ENCODE measurements at regions not wholly inside any gene's neighbourhood (a gene's known extent, or its start where the extent isn't known, plus 50 kb on each side); places are given as distances from the start of the nearest gene placed in this dataset.

- no peak for DNase-seq
These were observed 170.7 kb downstream of the DIPK2A start for GRCh38 chr3:144142151-144142840.

GRCh38 chr3:144148356-144148755 is 176.7 kb downstream of the DIPK2A start:
- DNase-seq: no peak

GRCh38 chr3:144151983-144152382 is 180.4 kb downstream of the DIPK2A start:
- DNase-seq: no peak

- DNase-seq: no peak
These were observed 189.0 kb downstream of the DIPK2A start for GRCh38 chr3:144160627-144161026.

GRCh38 chr3:144162042-144162441 is 190.4 kb downstream of the DIPK2A start:
- no peak for DNase-seq

- DNase-seq: no peak
These were observed 192.7 kb downstream of the DIPK2A start for GRCh38 chr3:144164352-144164751.

- DNase-seq: no peak
These were observed 193.9 kb downstream of the DIPK2A start for GRCh38 chr3:144165482-144165881.

- DNase-seq: no peak
These were observed 196.0 kb downstream of the DIPK2A start for GRCh38 chr3:144167634-144168033.

GRCh38 chr3:144173491-144173890 is 201.9 kb downstream of the DIPK2A start:
- DNase-seq: no peak

GRCh38 chr3:144175644-144176425 is 204.2 kb downstream of the DIPK2A start:
- no peak for DNase-seq

GRCh38 chr3:144177649-144178048 is 206.0 kb downstream of the DIPK2A start:
- no peak for DNase-seq

GRCh38 chr3:144178607-144179006 is 207.0 kb downstream of the DIPK2A start:
- no peak for DNase-seq

GRCh38 chr3:144181062-144181461 is 209.4 kb downstream of the DIPK2A start:
- DNase-seq: no peak

- DNase-seq: no peak
These were observed 210.9 kb downstream of the DIPK2A start for GRCh38 chr3:144182501-144182900.

GRCh38 chr3:144185276-144185675 is 213.7 kb downstream of the DIPK2A start:
- DNase-seq: no peak

- DNase-seq: no peak
These were observed 216.0 kb downstream of the DIPK2A start for GRCh38 chr3:144187531-144188210.

GRCh38 chr3:144189044-144189443 is 217.4 kb downstream of the DIPK2A start:
- no peak for DNase-seq

GRCh38 chr3:144197116-144197515 is 225.5 kb downstream of the DIPK2A start:
- no peak for DNase-seq

GRCh38 chr3:144197582-144197981 is 226.0 kb downstream of the DIPK2A start:
- no peak for DNase-seq

GRCh38 chr3:144200004-144200403 is 228.4 kb downstream of the DIPK2A start:
- no peak for DNase-seq

GRCh38 chr3:144200466-144200865 is 228.8 kb downstream of the DIPK2A start:
- DNase-seq: no peak

- no peak for DNase-seq
These were observed 250.1 kb downstream of the DIPK2A start for GRCh38 chr3:144221761-144222160.

- no peak for DNase-seq
These were observed 257.7 kb downstream of the DIPK2A start for GRCh38 chr3:144229330-144229729.

- DNase-seq: no peak
These were observed 258.3 kb downstream of the DIPK2A start for GRCh38 chr3:144229953-144230352.
